ENCODE measurements at regions not wholly inside any gene's neighbourhood (a gene's known extent, or its start where the extent isn't known, plus 50 kb on each side); places are given as distances from the start of the nearest gene placed in this dataset.

DNA sequence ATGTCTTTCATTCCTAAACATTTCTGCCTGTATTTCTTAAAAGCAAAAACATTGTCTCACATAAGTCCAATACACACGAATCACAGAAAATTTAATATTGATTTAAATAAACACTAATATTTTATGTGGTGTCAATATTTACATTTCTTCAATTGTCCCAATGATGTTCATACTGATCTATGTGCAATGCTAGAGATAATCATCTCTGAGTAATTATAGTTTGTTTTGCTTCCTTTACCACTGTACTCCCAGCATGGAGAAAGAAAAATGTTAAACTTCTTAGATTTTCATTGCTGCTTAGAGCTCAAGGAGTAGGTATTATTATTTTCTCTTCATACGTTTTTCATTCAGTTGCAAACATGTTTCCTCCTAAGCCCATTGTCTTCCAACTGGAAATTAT is 434.2 kb upstream of the PRR20A start:
- CTCF ChIA-PET: no interaction called here
- POLR2A ChIA-PET: no interaction called here
- Mint-ChIP-seq H3K27ac (no peak overlapping the region), H3K27me3 (ENCODE audit: low read depth) (no peaks in the 10 kb centered on the region), H3K4me1 (no peaks in the 10 kb centered on the region), H3K4me3 (no peak overlapping the region), H3K9me3 (no peaks in the 10 kb centered on the region), H3K36me3 (no peaks in the 10 kb centered on the region)
- ATAC-seq (no peak), DNase-seq (ENCODE audit: low spot score) (no peak)
- TF ChIP-seq ESRRA (CRISPR knock-in tag; IDR thresholded peaks at IDR 0.05; ENCODE audit: borderline replicate concordance) (no peak), SP1 (CRISPR knock-in tag; conservative IDR thresholded peaks at IDR 0.05) (no peak), MYBL2 (CRISPR knock-in tag; IDR thresholded peaks at IDR 0.05) (no peak), ZNF671 (CRISPR knock-in tag; IDR thresholded peaks at IDR 0.05) (no peak), GTF2I (CRISPR knock-in tag; conservative IDR thresholded peaks at IDR 0.05) (no peak), SMAD4 (CRISPR knock-in tag; IDR thresholded peaks at IDR 0.05) (no peak), PRRX2 (CRISPR knock-in tag; IDR thresholded peaks at IDR 0.05) (no peak), RORB (CRISPR knock-in tag; IDR thresholded peaks at IDR 0.05) (no peak), ZNF396 (CRISPR knock-in tag; IDR thresholded peaks at IDR 0.05; ENCODE audit: borderline replicate concordance) (no peak), IRF2 (CRISPR knock-in tag; IDR thresholded peaks at IDR 0.05; ENCODE audit: borderline replicate concordance, low read depth) (no peak)
- TF ChIP-seq, protein P1, sequence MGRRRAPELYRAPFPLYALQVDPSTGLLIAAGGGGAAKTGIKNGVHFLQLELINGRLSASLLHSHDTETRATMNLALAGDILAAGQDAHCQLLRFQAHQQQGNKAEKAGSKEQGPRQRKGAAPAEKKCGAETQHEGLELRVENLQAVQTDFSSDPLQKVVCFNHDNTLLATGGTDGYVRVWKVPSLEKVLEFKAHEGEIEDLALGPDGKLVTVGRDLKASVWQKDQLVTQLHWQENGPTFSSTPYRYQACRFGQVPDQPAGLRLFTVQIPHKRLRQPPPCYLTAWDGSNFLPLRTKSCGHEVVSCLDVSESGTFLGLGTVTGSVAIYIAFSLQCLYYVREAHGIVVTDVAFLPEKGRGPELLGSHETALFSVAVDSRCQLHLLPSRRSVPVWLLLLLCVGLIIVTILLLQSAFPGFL (CRISPR knock-in tag; IDR thresholded peaks at IDR 0.05; ENCODE audit: borderline replicate concordance): no peak
- TF ChIP-seq, protein P2, sequence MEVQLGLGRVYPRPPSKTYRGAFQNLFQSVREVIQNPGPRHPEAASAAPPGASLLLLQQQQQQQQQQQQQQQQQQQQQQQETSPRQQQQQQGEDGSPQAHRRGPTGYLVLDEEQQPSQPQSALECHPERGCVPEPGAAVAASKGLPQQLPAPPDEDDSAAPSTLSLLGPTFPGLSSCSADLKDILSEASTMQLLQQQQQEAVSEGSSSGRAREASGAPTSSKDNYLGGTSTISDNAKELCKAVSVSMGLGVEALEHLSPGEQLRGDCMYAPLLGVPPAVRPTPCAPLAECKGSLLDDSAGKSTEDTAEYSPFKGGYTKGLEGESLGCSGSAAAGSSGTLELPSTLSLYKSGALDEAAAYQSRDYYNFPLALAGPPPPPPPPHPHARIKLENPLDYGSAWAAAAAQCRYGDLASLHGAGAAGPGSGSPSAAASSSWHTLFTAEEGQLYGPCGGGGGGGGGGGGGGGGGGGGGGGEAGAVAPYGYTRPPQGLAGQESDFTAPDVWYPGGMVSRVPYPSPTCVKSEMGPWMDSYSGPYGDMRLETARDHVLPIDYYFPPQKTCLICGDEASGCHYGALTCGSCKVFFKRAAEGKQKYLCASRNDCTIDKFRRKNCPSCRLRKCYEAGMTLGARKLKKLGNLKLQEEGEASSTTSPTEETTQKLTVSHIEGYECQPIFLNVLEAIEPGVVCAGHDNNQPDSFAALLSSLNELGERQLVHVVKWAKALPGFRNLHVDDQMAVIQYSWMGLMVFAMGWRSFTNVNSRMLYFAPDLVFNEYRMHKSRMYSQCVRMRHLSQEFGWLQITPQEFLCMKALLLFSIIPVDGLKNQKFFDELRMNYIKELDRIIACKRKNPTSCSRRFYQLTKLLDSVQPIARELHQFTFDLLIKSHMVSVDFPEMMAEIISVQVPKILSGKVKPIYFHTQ (CRISPR knock-in tag; IDR thresholded peaks at IDR 0.05): no peak
- TF ChIP-seq, protein P3, sequence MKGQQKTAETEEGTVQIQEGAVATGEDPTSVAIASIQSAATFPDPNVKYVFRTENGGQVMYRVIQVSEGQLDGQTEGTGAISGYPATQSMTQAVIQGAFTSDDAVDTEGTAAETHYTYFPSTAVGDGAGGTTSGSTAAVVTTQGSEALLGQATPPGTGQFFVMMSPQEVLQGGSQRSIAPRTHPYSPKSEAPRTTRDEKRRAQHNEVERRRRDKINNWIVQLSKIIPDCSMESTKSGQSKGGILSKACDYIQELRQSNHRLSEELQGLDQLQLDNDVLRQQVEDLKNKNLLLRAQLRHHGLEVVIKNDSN (CRISPR knock-in tag; IDR thresholded peaks at IDR 0.05): no peak
- TF ChIP-seq, protein P4, sequence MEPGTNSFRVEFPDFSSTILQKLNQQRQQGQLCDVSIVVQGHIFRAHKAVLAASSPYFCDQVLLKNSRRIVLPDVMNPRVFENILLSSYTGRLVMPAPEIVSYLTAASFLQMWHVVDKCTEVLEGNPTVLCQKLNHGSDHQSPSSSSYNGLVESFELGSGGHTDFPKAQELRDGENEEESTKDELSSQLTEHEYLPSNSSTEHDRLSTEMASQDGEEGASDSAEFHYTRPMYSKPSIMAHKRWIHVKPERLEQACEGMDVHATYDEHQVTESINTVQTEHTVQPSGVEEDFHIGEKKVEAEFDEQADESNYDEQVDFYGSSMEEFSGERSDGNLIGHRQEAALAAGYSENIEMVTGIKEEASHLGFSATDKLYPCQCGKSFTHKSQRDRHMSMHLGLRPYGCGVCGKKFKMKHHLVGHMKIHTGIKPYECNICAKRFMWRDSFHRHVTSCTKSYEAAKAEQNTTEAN (CRISPR knock-in tag; IDR thresholded peaks at IDR 0.05): no peak
- TF ChIP-seq, protein P5, sequence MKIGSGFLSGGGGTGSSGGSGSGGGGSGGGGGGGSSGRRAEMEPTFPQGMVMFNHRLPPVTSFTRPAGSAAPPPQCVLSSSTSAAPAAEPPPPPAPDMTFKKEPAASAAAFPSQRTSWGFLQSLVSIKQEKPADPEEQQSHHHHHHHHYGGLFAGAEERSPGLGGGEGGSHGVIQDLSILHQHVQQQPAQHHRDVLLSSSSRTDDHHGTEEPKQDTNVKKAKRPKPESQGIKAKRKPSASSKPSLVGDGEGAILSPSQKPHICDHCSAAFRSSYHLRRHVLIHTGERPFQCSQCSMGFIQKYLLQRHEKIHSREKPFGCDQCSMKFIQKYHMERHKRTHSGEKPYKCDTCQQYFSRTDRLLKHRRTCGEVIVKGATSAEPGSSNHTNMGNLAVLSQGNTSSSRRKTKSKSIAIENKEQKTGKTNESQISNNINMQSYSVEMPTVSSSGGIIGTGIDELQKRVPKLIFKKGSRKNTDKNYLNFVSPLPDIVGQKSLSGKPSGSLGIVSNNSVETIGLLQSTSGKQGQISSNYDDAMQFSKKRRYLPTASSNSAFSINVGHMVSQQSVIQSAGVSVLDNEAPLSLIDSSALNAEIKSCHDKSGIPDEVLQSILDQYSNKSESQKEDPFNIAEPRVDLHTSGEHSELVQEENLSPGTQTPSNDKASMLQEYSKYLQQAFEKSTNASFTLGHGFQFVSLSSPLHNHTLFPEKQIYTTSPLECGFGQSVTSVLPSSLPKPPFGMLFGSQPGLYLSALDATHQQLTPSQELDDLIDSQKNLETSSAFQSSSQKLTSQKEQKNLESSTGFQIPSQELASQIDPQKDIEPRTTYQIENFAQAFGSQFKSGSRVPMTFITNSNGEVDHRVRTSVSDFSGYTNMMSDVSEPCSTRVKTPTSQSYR (CRISPR knock-in tag; IDR thresholded peaks at IDR 0.05): no peak
- TF ChIP-seq, protein P6, sequence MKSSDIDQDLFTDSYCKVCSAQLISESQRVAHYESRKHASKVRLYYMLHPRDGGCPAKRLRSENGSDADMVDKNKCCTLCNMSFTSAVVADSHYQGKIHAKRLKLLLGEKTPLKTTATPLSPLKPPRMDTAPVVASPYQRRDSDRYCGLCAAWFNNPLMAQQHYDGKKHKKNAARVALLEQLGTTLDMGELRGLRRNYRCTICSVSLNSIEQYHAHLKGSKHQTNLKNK (CRISPR knock-in tag; IDR thresholded peaks at IDR 0.05): no peak

DNA sequence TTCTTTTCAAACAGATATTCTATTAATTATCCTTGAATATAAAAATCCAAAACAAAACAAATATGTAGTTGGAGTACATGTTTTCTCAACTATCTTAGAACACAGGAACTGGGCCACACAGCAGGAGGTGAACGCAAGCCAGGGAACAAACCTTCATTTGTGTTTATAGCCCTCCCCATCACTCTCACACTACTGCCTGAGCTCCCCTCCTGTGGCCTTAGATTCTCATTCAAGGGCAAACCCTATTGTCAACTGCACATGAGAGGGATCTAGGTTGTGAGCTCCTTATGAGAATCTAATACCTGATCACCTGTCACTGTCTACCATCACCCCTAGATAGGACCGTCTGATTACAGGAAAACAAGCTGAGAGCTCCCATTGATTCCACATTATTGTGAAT is 427.1 kb upstream of the PRR20A start:
- Mint-ChIP-seq H3K27me3 (ENCODE audit: low read depth) (no peaks in the 10 kb centered on the region), H3K36me3 (no peaks in the 10 kb centered on the region), H3K9me3 (no peaks in the 10 kb centered on the region), H3K27ac (no peak overlapping the region), H3K4me1 (peaks cover 5% of the 10 kb centered on the region; the same call in 1 of the 2 replicates), H3K4me3 (no peak overlapping the region)
- ChIA-PET POLR2A (no interaction called here), CTCF (interaction anchor here (0.5 to 0.6 kb wide), 2 partner anchors 239 to 253 kb away, joined by 3 to 4 read pairs; no protein-coding TSS in a partner anchor)
- DNase-seq (ENCODE audit: low spot score): peak; percentile 14
- TF ChIP-seq ZNF263 (CRISPR knock-in tag; IDR thresholded peaks at IDR 0.05; ENCODE audit: low read depth): no peak
- peak; percentile 67; the same call in 1 of the 2 replicates for ATAC-seq
